Testis (tissue), 2 donors: ENCODE measurements at regions not wholly inside any gene's neighbourhood (a gene's known extent, or its start where the extent isn't known, plus 50 kb on each side); places are given as distances from the start of the nearest gene placed in this dataset.
"Not testable (repeated sequence)": the region's sequence is repeated elsewhere in the genome, so short reads cannot be mapped to it uniquely, and the experiment has no call there.

Source experiments
- DNase-seq: peaks from one replicate; pipeline ENCODE4 v3.0.0-alpha.2; 2019
- H3K27ac ChIP-seq, 2 donors: fragments of 200-600 bp; sonication (generic); one replicate each; pipeline ENCODE4 v1.5.1; 2019
- H3K27me3 ChIP-seq: fragments of 200-600 bp; sonication (generic); one replicate; pipeline ENCODE4 v1.5.1; 2019
- H3K36me3 ChIP-seq: fragments of 200-600 bp; sonication (generic); one replicate; pipeline ENCODE4 v1.5.1; 2017; ENCODE audit warnings: low read depth; ENCODE audit errors: missing control alignments
- H3K4me1 ChIP-seq: fragments of 200-600 bp; sonication (generic); one replicate; pipeline ENCODE4 v1.5.1; 2019
- H3K4me3 ChIP-seq, 2 donors: fragments of 200-600 bp; sonication (generic); one replicate each; pipeline ENCODE4 v1.5.1; 2017 to 2019
- H3K9me3 ChIP-seq: fragments of 200-600 bp; sonication (generic); one replicate; pipeline ENCODE4 v1.5.1; 2017
- POLR2A ChIP-seq: fragments of 450-650 bp; IDR thresholded peaks from one replicate; pipeline ENCODE4 v1.6.1; 2017; ENCODE audit warnings: antibody characterized with exemption, mild to moderate bottlenecking, moderate library complexity
- WGBS, 2 donors: methylation state at CpG; one replicate each; pipeline ENCODE4 v1.1.5; 2018; 5-methylcytosine and 5-hydroxymethylcytosine counted together
- intact Hi-C: fragments of 100-400 bp; cut with DNase I; formaldehyde crosslinking; loops from one replicate; pipeline ENCODE4 v1.15.1; 2023; ENCODE audit warnings: low total_unique reads
- TF ChIP-seq, protein P1 (sequence below), 3 experiments: fragments of 450-650 bp in 2 of 3; fragments of 200-600 bp in 1 of 3; sonication (generic) in 1 of 3; IDR thresholded peaks; one replicate each; pipeline ENCODE4 v1.5.1; 2016 to 2019; ENCODE audit warnings: antibody characterized with exemption in 3 of 3, mild to moderate bottlenecking in 2 of 3, moderate library complexity in 1 of 3

DNA sequence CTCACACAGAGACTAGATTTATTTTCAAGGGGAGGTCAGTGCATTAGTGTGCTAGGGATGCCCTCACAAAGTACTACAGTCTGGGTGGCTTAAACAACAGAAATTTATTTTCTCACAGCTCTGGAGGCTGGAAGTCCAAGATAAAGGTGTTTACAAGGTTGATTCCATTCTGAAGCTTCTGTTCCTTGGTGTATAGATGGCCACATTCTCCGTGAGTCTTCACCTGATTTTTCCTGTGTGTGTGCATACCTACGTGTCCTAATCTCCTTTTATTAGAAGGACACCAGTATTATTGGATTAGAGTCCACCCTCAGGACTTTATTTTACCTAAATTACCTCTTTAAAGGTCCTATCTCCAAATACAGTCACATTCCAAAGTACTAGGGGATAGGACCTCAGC is 91.7 kb upstream of the FRMD4A start:
- TF ChIP-seq, protein P1, sequence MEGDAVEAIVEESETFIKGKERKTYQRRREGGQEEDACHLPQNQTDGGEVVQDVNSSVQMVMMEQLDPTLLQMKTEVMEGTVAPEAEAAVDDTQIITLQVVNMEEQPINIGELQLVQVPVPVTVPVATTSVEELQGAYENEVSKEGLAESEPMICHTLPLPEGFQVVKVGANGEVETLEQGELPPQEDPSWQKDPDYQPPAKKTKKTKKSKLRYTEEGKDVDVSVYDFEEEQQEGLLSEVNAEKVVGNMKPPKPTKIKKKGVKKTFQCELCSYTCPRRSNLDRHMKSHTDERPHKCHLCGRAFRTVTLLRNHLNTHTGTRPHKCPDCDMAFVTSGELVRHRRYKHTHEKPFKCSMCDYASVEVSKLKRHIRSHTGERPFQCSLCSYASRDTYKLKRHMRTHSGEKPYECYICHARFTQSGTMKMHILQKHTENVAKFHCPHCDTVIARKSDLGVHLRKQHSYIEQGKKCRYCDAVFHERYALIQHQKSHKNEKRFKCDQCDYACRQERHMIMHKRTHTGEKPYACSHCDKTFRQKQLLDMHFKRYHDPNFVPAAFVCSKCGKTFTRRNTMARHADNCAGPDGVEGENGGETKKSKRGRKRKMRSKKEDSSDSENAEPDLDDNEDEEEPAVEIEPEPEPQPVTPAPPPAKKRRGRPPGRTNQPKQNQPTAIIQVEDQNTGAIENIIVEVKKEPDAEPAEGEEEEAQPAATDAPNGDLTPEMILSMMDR (IDR thresholded peaks at IDR 0.05) = no peak
- TF ChIP-seq POLR2A = no peak
- H3K9me3 ChIP-seq = no peaks in the 10 kb centered on the region
- intact Hi-C loops = no loop called here
- no peak overlapping the region for H3K4me3 ChIP-seq
- 45 to 74% methylated on average over 2 of the region's 2 CpGs for WGBS, 2 donors
- H3K27me3 ChIP-seq = no peaks in the 10 kb centered on the region
- DNase-seq = no peak
- H3K36me3 ChIP-seq = no peaks in the 10 kb centered on the region
- no peaks in the 10 kb centered on the region for H3K4me1 ChIP-seq
- no peak overlapping the region for H3K27ac ChIP-seq

DNA sequence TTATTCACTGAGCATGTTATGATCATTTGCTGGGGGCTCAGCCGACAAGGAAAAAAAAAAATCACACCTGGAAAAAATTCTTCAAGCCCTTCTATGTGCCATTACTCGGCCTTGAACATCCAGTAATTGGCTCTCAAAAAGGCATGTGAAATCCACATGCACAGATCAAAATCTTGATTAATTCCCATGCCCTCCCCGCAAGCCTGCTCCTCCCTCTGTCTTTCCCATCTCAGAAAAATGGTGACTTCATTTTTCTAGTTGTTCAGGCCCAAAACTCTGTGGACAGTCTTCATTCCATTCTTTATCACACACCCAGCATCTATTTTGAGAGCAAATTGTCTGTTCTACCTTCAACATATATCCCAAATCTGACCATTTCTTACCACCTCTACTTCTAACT is 91.2 kb upstream of the FRMD4A start:
- intact Hi-C loops = no loop called here
- 68 to 81% methylated on average over 3 of the region's 3 CpGs for WGBS, 2 donors
- H3K27ac ChIP-seq = no peak overlapping the region
- H3K4me3 ChIP-seq = no peak overlapping the region
- DNase-seq = no peak
- H3K9me3 ChIP-seq = no peaks in the 10 kb centered on the region
- H3K36me3 ChIP-seq = no peaks in the 10 kb centered on the region
- no peaks in the 10 kb centered on the region for H3K4me1 ChIP-seq
- no peaks in the 10 kb centered on the region for H3K27me3 ChIP-seq
- no peak for TF ChIP-seq POLR2A
- TF ChIP-seq, protein P1 (IDR thresholded peaks at IDR 0.05) = no peak

DNA sequence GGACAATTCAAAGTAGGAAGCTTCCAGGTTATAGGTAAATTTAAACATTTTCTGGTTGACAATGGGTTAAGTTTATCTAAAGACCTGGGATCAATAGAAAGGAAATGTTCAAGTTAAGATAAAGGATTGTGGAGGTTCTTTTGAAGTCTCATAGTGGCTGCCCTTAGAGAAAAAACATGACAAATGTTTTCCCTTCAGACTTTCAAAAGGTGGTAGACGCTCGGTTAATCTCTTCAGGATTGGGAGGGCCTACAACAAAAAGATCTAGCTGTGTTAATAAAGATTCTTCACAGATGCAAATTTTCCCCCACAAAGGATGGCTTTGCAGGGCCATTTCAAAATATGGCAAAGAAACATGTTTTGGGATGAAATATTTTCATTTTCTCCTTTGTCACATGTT is 86.6 kb upstream of the FRMD4A start:
- H3K27ac ChIP-seq, DNase-seq, H3K4me1 ChIP-seq, H3K4me3 ChIP-seq, intact Hi-C loops, H3K27me3 ChIP-seq, H3K9me3 ChIP-seq, H3K36me3 ChIP-seq: not testable (repeated sequence)
- WGBS, 2 donors = 95 to 100% methylated on average over 2 of the region's 2 CpGs

DNA sequence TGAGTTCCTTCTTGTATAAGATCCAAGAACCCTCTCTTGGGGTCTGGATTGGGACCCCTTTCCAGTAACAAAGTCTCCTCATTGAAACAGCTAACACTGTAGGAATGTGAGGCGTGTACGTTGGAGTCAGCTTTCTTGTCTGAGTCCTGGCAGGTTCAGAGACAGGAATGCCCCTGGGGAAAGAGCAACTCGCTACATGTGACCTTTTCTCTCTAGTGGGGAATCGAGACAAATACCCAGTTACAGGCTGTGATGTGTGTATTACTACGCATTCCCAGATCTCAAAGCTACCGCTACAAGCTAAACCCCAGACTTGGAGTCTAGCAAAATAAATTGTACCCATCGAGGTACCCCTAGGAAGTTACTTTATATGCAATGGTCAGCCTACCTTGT is 85.6 kb upstream of the FRMD4A start:
- Histone ChIP-seq H3K27ac (no peak overlapping the region), H3K27me3 (no peaks in the 10 kb centered on the region), H3K4me3 (no peak overlapping the region), H3K4me1 (no peaks in the 10 kb centered on the region), H3K36me3 (no peaks in the 10 kb centered on the region), H3K9me3 (no peaks in the 10 kb centered on the region)
- DNase-seq = no peak
- no peak for TF ChIP-seq POLR2A
- TF ChIP-seq, protein P1 (IDR thresholded peaks at IDR 0.05) = no peak
- WGBS, 2 donors = 89% methylated on average over 7 of the region's 7 CpGs
- intact Hi-C loops = no loop called here

DNA sequence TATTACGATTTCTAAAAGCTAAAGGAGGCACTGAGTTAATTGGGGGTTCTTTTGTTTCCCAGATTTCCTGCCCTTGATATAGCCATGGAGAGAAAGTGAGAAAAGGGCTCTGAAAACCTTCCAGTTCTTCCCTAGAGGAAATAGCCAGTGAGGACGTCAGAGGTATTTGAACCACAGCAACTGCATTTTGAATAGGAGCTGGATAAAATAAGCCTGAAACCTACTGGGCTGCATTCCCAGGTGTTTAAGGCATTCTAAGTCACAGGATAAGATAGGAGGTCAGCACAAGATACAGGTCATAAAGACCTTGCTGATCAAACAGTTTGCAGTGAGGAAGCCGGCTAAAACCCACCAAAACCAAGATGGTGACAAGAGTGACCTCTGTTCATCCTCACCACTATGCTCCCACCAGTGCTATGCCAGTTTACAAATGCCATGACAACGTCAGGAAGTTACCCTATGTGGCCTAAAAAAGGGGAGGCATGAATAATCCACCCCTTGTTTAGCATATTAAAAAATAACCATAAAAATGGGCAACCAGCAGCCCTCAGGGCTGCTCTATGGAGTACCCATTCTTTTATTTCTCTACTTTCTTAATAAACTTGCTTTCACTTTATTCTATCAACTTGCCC is 85.1 kb upstream of the FRMD4A start:
- Histone ChIP-seq H3K4me3 (no peak overlapping the region), H3K27me3 (no peaks in the 10 kb centered on the region), H3K4me1 (no peaks in the 10 kb centered on the region), H3K36me3 (no peaks in the 10 kb centered on the region), H3K27ac (no peak overlapping the region), H3K9me3 (no peaks in the 10 kb centered on the region)
- DNase-seq = no peak
- WGBS, 2 donors = 83 to 86% methylated on average over 4 of the region's 4 CpGs
- intact Hi-C loops = no loop called here
- TF ChIP-seq, protein P1 (IDR thresholded peaks at IDR 0.05) = no peak
- TF ChIP-seq POLR2A = no peak
